PC-3 (cell line): ENCODE measurements at regions not wholly inside any gene's neighbourhood (a gene's known extent, or its start where the extent isn't known, plus 50 kb on each side); places are given as distances from the start of the nearest gene placed in this dataset.

Experiments
- ATAC-seq: fragments of 200-7000 bp; cut with Tn5 transposase; 2 replicates; pipeline ENCODE4 v1.9.1; 2020; ENCODE audit warnings: mild to moderate bottlenecking, moderate library complexity
- BruUV-seq: library from RNA; stranded (reverse); fragments of 400-500 nt; replicated peaks from 2 replicates; lab custom pipeline; 2021; lab: Mats Ljungman, UMichigan
- CTCF ChIA-PET: fragments of 300-600 bp; sonication (Branson Sonifier 250); formaldehyde crosslinking; loops from one replicate; lab custom pipeline; 2022; ENCODE audit warnings: antibody characterized with exemption; lab: Charles Lee
- POLR2A ChIA-PET: fragments of 300-600 bp; sonication (Branson Sonifier 250); formaldehyde crosslinking; loops from one replicate; lab custom pipeline; 2022; ENCODE audit warnings: antibody characterized with exemption; ENCODE audit not compliant: unreplicated experiment; lab: Charles Lee
- DNase-seq: peaks from one replicate; pipeline ENCODE4 v3.0.0-alpha.2; 2015
- H2AFZ ChIP-seq: fragments of 300-600 bp; sonication (generic); 2 replicates; pipeline ENCODE4 v1.6.0; 2016; ENCODE audit warnings: antibody characterized with exemption, low read length
- H3F3A ChIP-seq: fragments of 300-600 bp; sonication (generic); one replicate; pipeline ENCODE4 v1.6.0; 2017; ENCODE audit warnings: antibody characterized with exemption, low read length, control low read depth, mild to moderate bottlenecking; ENCODE audit not compliant: unreplicated experiment
- H3K27ac ChIP-seq: fragments of 300-600 bp; sonication (generic); 2 replicates; pipeline ENCODE4 v1.5.1; 2016; ENCODE audit warnings: mild to moderate bottlenecking, low read length
- H3K27me3 ChIP-seq: fragments of 300-600 bp; sonication (generic); 2 replicates; pipeline ENCODE4 v1.6.1; 2016; ENCODE audit warnings: low read length, mixed read lengths
- H3K36me3 ChIP-seq: fragments of 300-600 bp; sonication (generic); 2 replicates; pipeline ENCODE4 v1.6.1; 2016; ENCODE audit warnings: low read depth, mixed run types, low read length, mixed read lengths
- H3K4me1 ChIP-seq: fragments of 300-600 bp; sonication (generic); 2 replicates; pipeline ENCODE4 v1.5.1; 2016; ENCODE audit warnings: low read length; ENCODE audit not compliant: insufficient read depth
- H3K4me2 ChIP-seq: fragments of 300-600 bp; sonication (generic); 2 replicates; pipeline ENCODE4 v1.6.0; 2016; ENCODE audit warnings: low read length
- H3K4me3 ChIP-seq: fragments of 300-600 bp; sonication (generic); 2 replicates; pipeline ENCODE4 v1.5.1; 2016; ENCODE audit warnings: mild to moderate bottlenecking, low read length, mixed read lengths
- H3K79me2 ChIP-seq: fragments of 300-600 bp; sonication (generic); 2 replicates; pipeline ENCODE4 v1.6.1; 2017; ENCODE audit warnings: low read length, mixed read lengths
- H3K9ac ChIP-seq: fragments of 300-600 bp; sonication (generic); 2 replicates; pipeline ENCODE4 v1.6.0; 2016; ENCODE audit warnings: mild to moderate bottlenecking, low read length
- H3K9me2 ChIP-seq: fragments of 300-600 bp; sonication (generic); replicated peaks from 2 replicates; pipeline ENCODE4 v1.6.1; 2016; ENCODE audit warnings: mixed run types, low read length, mixed read lengths
- H3K9me3 ChIP-seq: fragments of 300-600 bp; sonication (generic); 2 replicates; pipeline ENCODE4 v1.6.1; 2016; ENCODE audit warnings: low read length, mixed read lengths
- H4K20me1 ChIP-seq: fragments of 300-600 bp; sonication (generic); 2 replicates; pipeline ENCODE4 v1.6.1; 2016; ENCODE audit warnings: low read length, mixed read lengths
- CTCF ChIP-seq: fragments of 300-600 bp; sonication (generic); conservative IDR thresholded peaks from 2 replicates; pipeline ENCODE4 v1.5.1; 2017; ENCODE audit warnings: antibody characterized with exemption, low read depth, mild to moderate bottlenecking, low read length
- EZH2 ChIP-seq: fragments of 300-600 bp; sonication (generic); IDR thresholded peaks from one replicate; pipeline ENCODE4 v1.6.1; 2017; ENCODE audit warnings: antibody characterized with exemption, mild to moderate bottlenecking, low read length; ENCODE audit not compliant: unreplicated experiment
- EZH2phosphoT487 ChIP-seq: fragments of 300-600 bp; sonication (generic); IDR thresholded peaks from 2 replicates; pipeline ENCODE4 v1.6.1; 2018; ENCODE audit warnings: mild to moderate bottlenecking, antibody characterized with exemption, low read length, borderline replicate concordance
- intact Hi-C: fragments of 100-400 bp; cut with micrococcal nuclease; formaldehyde crosslinking; loops from 2 replicates; pipeline ENCODE4 v1.9.0; 2023

DNA sequence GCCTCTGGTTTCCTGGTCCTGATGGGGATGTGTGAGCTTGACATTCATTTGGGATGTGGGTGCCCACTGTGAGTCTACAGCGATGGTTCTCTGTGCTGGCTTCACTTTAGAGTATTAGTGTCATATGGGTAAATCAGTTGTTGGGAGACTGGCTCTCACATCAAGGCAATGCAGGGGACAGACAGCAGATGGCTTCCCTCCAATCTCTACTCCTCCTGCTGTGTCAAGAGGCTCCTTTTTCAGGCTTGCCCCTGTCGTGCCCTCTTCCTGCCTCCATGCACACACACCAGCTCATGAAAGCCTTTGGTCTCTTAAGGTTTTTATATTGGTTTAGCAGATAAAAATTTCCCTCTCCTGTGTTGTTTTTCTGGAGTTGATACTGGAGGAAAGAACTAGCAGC, 315.6 kb downstream of the RDH14 start:
- no peak overlapping the region for H3K4me3 ChIP-seq
- ChIA-PET POLR2A (no interaction called here), CTCF (no interaction called here)
- intact Hi-C loops = no loop called here
- no peak overlapping the region for H3K27ac ChIP-seq
- DNase-seq (no peak), ATAC-seq (no peak)
- TF ChIP-seq EZH2 (no peak), EZH2phosphoT487 (no peak), CTCF (no peak)
- no peaks in the 10 kb centered on the region for H3K36me3 ChIP-seq
- no peaks in the 10 kb centered on the region for H3K79me2 ChIP-seq
- H3K9ac ChIP-seq = no peak overlapping the region
- H3K27me3 ChIP-seq = no peaks in the 10 kb centered on the region; the same call in 1 of the 2 replicates
- H4K20me1 ChIP-seq = no peaks in the 10 kb centered on the region
- H3K4me2 ChIP-seq = no peak overlapping the region
- no peaks in the 10 kb centered on the region for H3K9me2 ChIP-seq
- no peaks in the 10 kb centered on the region for H3K4me1 ChIP-seq
- no peak overlapping the region for H2AFZ ChIP-seq
- no peaks in the 10 kb centered on the region for H3K9me3 ChIP-seq
- no peaks in the 10 kb centered on the region for H3F3A ChIP-seq
- BruUV-seq = no TSS peak

DNA sequence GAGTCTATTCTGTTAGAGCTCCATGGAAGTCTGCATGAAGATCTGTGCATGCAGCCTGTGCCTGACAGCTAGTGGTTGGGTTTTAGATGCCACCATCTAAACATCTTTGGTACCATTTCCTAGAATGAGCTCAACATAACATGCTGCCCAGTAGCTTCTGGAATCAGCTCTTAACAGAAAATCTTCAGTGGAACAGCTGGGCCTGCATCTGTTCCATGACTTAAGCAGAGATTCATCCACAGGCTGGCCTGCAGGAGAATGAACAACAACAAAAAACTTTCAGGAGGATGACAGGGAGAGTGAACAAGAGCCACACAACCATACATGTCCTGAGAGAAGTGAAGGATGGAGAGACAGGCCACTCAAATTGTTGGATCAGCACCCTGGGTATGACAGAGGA, 316.6 kb downstream of the RDH14 start:
- ChIA-PET POLR2A (no interaction called here), CTCF (no interaction called here)
- Histone ChIP-seq H3K79me2 (no peaks in the 10 kb centered on the region), H3K9me2 (no peaks in the 10 kb centered on the region), H3K4me2 (no peak overlapping the region), H3F3A (no peaks in the 10 kb centered on the region), H4K20me1 (no peaks in the 10 kb centered on the region), H2AFZ (no peak overlapping the region), H3K4me1 (no peaks in the 10 kb centered on the region), H3K27ac (no peak overlapping the region), H3K9ac (no peak overlapping the region), H3K27me3 (peaks cover 4% of the 10 kb centered on the region; the same call in 1 of the 2 replicates), H3K4me3 (no peak overlapping the region), H3K36me3 (no peaks in the 10 kb centered on the region), H3K9me3 (no peaks in the 10 kb centered on the region)
- no TSS peak for BruUV-seq
- ATAC-seq = no peak
- DNase-seq = no peak
- intact Hi-C loops = no loop called here
- no peak for TF ChIP-seq CTCF

DNA sequence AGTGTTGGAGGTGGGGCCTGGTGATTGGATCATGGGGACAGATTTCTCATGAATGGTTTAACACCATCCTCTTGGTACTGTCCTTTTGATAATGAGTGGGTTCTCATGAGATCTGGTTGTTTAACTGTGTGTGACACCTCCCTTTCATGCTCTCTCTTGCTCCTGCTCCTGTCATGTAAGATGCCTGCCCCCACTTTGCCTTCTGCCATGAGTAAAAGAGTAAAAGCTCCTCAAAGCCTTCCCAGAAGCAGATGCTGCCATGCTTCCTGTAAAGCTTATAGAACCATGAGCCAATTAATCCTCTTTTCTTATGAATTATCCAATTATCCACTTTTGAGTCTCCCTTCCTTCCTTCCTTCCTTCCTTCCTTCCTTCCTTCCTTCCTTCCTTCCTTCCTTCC, 317.7 kb downstream of the RDH14 start:
- Histone ChIP-seq H4K20me1 (no peaks in the 10 kb centered on the region), H3K27ac (no peak overlapping the region), H3K79me2 (no peaks in the 10 kb centered on the region), H3K9me2 (no peaks in the 10 kb centered on the region), H3K27me3 (peaks cover 10% of the 10 kb centered on the region; the same call in 1 of the 2 replicates), H3K9me3 (no peaks in the 10 kb centered on the region), H3K9ac (no peak overlapping the region), H2AFZ (no peak overlapping the region), H3K4me1 (no peaks in the 10 kb centered on the region), H3F3A (no peaks in the 10 kb centered on the region), H3K36me3 (no peaks in the 10 kb centered on the region), H3K4me2 (no peak overlapping the region), H3K4me3 (no peak overlapping the region)
- TF ChIP-seq CTCF (no peak), EZH2phosphoT487 (no peak), EZH2 (no peak)
- DNase-seq = no peak
- POLR2A ChIA-PET = no interaction called here
- no peak for ATAC-seq
- intact Hi-C loops = no loop called here
- BruUV-seq = no TSS peak
- CTCF ChIA-PET = no interaction called here
